ENCODE measurements at regions not wholly inside any gene's neighbourhood (a gene's known extent, or its start where the extent isn't known, plus 50 kb on each side); places are given as distances from the start of the nearest gene placed in this dataset.

- H4K8ac ChIP-seq (ENCODE audit: extremely low read depth, insufficient read depth, low read length), result no peak overlapping the region
- FAIRE-seq, result no peak
- TF ChIP-seq SUZ12 (IDR thresholded peaks at IDR 0.05; ENCODE audit: low read length) (no peak), EGR1 (IDR thresholded peaks at IDR 0.05; ENCODE audit: borderline replicate concordance, low read depth, low read length) (no peak), RNF2 (IDR thresholded peaks at IDR 0.05; ENCODE audit: borderline replicate concordance, low read depth, low read length, missing control alignments, poor library complexity, severe bottlenecking) (no peak), CEBPB (IDR thresholded peaks at IDR 0.05; ENCODE audit: low read depth, low read length) (no peak), SP4 (IDR thresholded peaks at IDR 0.05; ENCODE audit: low read length) (no peak), CTCF (IDR thresholded peaks at IDR 0.05; ENCODE audit: control extremely low read depth in 1 of 3, insufficient read depth in 1 of 3, low read depth in 1 of 3, low read length in 3 of 3) (no peak), EZH2 (IDR thresholded peaks at IDR 0.05; ENCODE audit: low read depth, low read length, severe bottlenecking) (no peak), CTBP2 (IDR thresholded peaks at IDR 0.05; ENCODE audit: borderline replicate concordance, insufficient read depth, insufficient read length, low read length) (no peak), EP300 (IDR thresholded peaks at IDR 0.05; ENCODE audit: borderline replicate concordance in 1 of 2, low read depth in 2 of 2, low read length in 2 of 2) (no peak), E2F6 (IDR thresholded peaks at IDR 0.05) (no peak), RBBP5 (IDR thresholded peaks at IDR 0.05; ENCODE audit: borderline replicate concordance, low read depth, low read length) (no peak), CHD1 (IDR thresholded peaks at IDR 0.05; ENCODE audit: low read depth, low read length) (no peak)
Measured at GRCh38 chr5:155381654-155382053, 368.1 kb downstream of the KIF4B start.

More at GRCh38 chr5:155381654-155382053, 368.1 kb downstream of the KIF4B start:
- no peaks in the 10 kb centered on the region for H3K27me3 ChIP-seq (replicated peaks in 1 of 4; ENCODE audit: control insufficient read depth in 3 of 4, extremely low read depth in 1 of 4, insufficient read depth in 3 of 4, low read length in 3 of 4)
- H3K79me2 ChIP-seq (ENCODE audit: control insufficient read depth in 1 of 2, insufficient read depth in 2 of 2, low read length in 2 of 2), result no peaks in the 10 kb centered on the region
- H2BK5ac ChIP-seq (ENCODE audit: low read depth, low read length), result no peak overlapping the region
- POLR2A ChIA-PET (ENCODE audit: partially characterized antibody), result no interaction called here
- no peak overlapping the region for H2BK12ac ChIP-seq (ENCODE audit: low read depth, low read length)
- H3K4me2 ChIP-seq (ENCODE audit: insufficient read depth in 1 of 2, low read depth in 2 of 2, low read length in 2 of 2), result no peak overlapping the region
- no peak overlapping the region for H3K9ac ChIP-seq (replicated peaks in 1 of 4; ENCODE audit: extremely low read depth in 1 of 4, low read depth in 3 of 4, low read length in 3 of 4)
- H4K5ac ChIP-seq (ENCODE audit: insufficient read length, low read depth, low read length), result no peak overlapping the region
- CTCF ChIA-PET (ENCODE audit: partially characterized antibody), result no interaction called here
- no peaks in the 10 kb centered on the region for H4K20me1 ChIP-seq (replicated peaks in 1 of 2; ENCODE audit: control insufficient read depth in 1 of 2, insufficient read depth in 2 of 2, low read length in 2 of 2)
- H3K23me2 ChIP-seq (ENCODE audit: low read depth, low read length), result no peaks in the 10 kb centered on the region
- no peak overlapping the region for H2BK120ac ChIP-seq (replicated peaks; ENCODE audit: low read depth, low read length)
- no peak overlapping the region for H2AFZ ChIP-seq (ENCODE audit: low read length)
- no peak overlapping the region for H3K14ac ChIP-seq (ENCODE audit: insufficient read length)
- no peak overlapping the region for H2BK20ac ChIP-seq (ENCODE audit: low read length)
- no peak overlapping the region for H3K23ac ChIP-seq (ENCODE audit: insufficient read length)
- H4K91ac ChIP-seq (replicated peaks; ENCODE audit: insufficient read length, low read length), result no peak overlapping the region
- H2BK15ac ChIP-seq (ENCODE audit: low read length), result no peak overlapping the region
- H3K9me3 ChIP-seq (ENCODE audit: insufficient read depth in 2 of 2, low read depth in 1 of 2, low read length in 1 of 2), result no peaks in the 10 kb centered on the region
- no peaks in the 10 kb centered on the region for H3K79me1 ChIP-seq (ENCODE audit: low read depth, low read length)
- no peak overlapping the region for H3K4ac ChIP-seq (replicated peaks; ENCODE audit: insufficient read length, low read depth, low read length)
- no peak overlapping the region for H3K27ac ChIP-seq (ENCODE audit: low read depth, low read length)
- H3K4me3 ChIP-seq (ENCODE audit: extremely low read depth in 1 of 4, insufficient read depth in 2 of 4, low read depth in 3 of 4, low read length in 4 of 4), result no peak overlapping the region
- H3K36me3 ChIP-seq (ENCODE audit: control insufficient read depth in 2 of 4, insufficient read depth in 4 of 4, low read length in 3 of 4), result no peaks in the 10 kb centered on the region
- DNase-seq (ENCODE audit: low read depth in 1 of 2, low spot score in 2 of 2), result no peak
- no peak overlapping the region for H2AK5ac ChIP-seq (ENCODE audit: low read depth, low read length)
- no peak overlapping the region for H3K18ac ChIP-seq (ENCODE audit: extremely low read depth, low read length)
- no peaks in the 10 kb centered on the region for H3K4me1 ChIP-seq (replicated peaks in 1 of 4; ENCODE audit: control insufficient read depth in 3 of 4, insufficient read depth in 4 of 4, low read length in 3 of 4)
- H3K56ac ChIP-seq (replicated peaks; ENCODE audit: insufficient read length, low read depth, low read length), result no peak overlapping the region

All from H1 (cell line).